NCI-H1436 treated with DMSO at 0.1 percent for 48 hours (cell line): ENCODE measurements at regions not wholly inside any gene's neighbourhood (a gene's known extent, or its start where the extent isn't known, plus 50 kb on each side); places are given as distances from the start of the nearest gene placed in this dataset.
"Not testable (repeated sequence)": the region's sequence is repeated elsewhere in the genome, so short reads cannot be mapped to it uniquely, and the experiment has no call there.

ENCODE experiments used
- DNase-seq: peaks from one replicate; lab custom pipeline; 2025; lab: John Stamatoyannopoulos, UW

DNA sequence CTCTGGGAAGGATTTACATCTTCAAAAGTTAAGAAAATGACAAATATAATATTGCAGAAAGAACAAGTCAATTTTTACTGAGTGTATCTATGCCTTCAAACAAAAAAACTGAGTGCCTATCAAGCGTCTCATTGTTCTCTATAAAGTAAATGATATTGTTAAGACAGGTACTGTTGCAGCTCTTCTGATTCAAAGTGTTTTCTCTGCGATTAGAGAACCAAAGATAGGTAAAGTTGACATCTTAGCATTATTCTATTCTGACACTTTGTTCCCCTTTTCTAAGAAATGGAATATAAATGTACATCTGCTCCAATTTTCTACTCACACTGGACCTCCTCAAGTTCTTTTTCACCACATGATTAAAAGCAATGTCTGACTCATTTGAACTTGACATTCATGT lies 1317.7 kb downstream of the CDH11 start:
- no peak for DNase-seq

DNA sequence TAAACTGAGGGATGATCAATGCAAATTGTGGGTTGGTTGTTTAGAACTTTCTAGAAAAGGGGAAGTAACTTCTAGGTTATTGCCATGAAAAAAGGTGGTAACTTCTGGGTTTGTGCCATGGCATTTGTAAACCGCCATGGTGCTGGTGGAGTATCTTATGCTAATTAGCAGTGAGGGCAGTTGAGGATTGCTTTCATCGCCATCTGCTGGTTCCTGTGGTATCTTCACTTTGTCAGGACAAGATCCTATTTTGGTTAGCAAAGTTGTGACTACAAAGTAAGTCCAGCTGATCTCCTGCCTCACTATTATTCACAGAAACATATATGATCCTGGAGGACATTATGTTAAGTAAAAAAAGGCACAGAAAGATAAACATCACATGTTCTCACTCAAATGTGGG lies 1332.3 kb downstream of the CDH11 start:
- DNase-seq: no peak

GRCh38 chr16:63787014-63787413 lies 1334.8 kb downstream of the CDH11 start:
- no peak for DNase-seq

DNA sequence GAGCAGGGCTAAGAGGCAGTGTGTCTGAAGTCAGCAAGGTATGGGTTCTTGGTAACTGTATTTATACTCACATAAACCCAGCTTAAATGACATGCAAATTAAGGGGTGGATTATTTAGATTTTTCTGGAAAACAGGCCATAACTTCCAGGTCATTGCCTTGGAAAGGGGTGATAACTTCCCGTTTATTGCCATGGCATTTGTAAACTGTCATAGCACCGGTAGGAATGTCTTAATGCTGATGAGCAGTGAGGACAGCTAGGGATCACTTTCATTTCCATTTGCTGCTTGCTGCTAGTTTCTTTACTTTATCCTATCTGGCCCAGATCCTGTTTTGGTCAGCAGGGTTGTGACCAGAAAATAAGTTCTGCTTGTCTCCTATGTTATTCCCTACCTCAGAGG lies 1336.7 kb downstream of the CDH11 start:
- no peak for DNase-seq

- DNase-seq: no peak
Observed at GRCh38 chr16:63776437-63776836, 1345.4 kb downstream of the CDH11 start.

- no peak for DNase-seq
Observed at GRCh38 chr16:63776034-63776433, 1345.8 kb downstream of the CDH11 start.

DNA sequence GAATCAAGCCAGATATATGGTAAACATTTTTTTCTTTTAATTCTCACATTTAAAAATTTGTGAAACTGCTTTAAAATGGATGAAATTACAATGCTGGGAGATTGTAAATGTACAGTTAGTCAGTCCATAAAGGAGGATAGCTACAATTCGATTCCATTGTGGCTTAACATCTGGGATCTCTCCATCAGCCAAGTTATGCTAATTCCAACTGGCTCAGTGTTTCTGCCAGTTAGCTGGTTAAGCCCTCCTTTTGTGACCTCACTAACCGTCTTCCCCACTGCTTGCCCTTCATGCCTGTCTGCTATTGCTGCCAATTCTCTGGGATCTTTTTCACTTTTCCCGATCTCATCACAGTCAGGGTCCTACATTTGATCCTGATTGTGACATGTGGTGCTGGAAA lies 1347.6 kb downstream of the CDH11 start:
- no peak for DNase-seq

- no peak for DNase-seq
Observed at GRCh38 chr16:63769211-63769610, 1352.7 kb downstream of the CDH11 start.

- DNase-seq: not testable (repeated sequence)
Observed at GRCh38 chr16:63760246-63760645, 1361.6 kb downstream of the CDH11 start.

GRCh38 chr16:63752347-63752746 lies 1369.5 kb downstream of the CDH11 start:
- DNase-seq: no peak

- no peak for DNase-seq
Observed at GRCh38 chr16:63749276-63749675, 1372.6 kb downstream of the CDH11 start.

DNA sequence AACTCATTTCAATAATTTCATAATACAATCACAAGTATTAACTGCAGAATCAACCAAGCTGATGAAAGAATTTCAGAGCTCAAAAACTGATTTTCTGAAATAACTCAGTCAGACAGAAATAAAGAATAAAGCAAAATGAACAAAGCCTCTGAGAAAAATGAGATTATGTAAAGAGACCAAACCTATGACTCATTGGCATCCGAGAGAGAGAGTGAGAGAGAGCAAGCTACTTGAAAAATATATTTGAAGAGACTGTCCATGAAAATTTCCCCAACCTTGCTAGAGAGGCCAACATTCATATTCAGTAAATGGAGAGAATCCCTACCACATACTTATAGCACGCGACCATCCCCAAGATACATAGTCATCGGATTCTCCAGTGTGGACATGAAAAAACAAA lies 1376.4 kb downstream of the CDH11 start:
- no peak for DNase-seq

- DNase-seq: no peak
Observed at GRCh38 chr16:63744077-63744874, 1377.6 kb downstream of the CDH11 start.

DNA sequence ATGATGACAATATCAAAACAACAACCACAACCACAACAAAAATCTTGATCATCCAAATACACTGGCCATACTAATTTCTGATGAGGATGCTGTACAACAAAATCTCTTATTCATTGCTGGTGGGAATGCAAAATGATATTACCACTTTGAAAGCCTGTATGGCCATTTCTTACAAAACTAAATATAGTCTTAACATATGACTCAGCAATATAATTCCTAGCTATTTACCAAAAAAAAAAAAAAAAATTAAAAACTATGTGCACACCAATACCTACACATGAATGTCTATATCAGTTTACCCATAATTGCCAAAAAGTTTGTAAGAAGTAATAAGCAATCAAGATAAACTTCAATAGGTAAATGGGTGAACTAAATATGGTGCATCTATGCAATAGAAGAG lies 1379.7 kb downstream of the CDH11 start:
- no peak for DNase-seq

GRCh38 chr16:63737633-63738032 lies 1384.2 kb downstream of the CDH11 start:
- DNase-seq: no peak

DNA sequence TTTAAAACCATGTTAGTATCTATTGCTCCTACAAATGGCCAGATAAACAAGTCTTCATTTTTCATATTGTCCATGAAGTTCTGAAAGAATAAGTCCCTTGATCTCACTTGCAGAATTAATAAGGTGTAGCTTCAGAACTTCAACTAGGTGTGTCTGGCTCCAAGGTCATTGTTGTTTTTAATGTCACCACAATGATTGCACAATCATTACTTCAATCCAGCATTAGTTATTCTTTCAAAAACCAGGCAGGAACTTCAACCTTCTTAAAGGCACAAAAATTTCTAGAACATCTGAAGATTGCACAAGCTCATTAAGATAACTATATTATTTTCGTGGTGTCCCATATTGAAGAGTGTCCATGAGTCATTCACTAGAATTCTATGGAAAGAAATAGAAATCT lies 1386.4 kb downstream of the CDH11 start:
- DNase-seq: no peak

DNA sequence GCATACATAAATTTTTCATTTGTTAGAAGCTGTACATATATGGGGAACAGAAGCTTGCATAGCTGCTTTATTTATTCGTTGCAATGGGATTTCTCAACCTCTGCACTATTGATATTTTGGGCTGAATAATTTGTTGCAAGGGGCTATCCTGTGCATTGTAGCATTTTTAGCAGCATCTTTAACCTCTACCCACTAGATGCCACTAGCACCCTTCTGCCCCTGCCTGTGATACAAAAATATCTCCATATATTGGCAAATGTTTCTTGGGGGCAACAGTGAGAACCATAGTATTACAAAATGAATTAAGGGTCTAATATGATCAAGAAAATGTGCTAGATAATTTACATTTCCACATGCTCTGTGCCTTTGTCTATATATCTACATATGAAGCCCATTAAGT lies 1401.0 kb downstream of the CDH11 start:
- no peak for DNase-seq

DNA sequence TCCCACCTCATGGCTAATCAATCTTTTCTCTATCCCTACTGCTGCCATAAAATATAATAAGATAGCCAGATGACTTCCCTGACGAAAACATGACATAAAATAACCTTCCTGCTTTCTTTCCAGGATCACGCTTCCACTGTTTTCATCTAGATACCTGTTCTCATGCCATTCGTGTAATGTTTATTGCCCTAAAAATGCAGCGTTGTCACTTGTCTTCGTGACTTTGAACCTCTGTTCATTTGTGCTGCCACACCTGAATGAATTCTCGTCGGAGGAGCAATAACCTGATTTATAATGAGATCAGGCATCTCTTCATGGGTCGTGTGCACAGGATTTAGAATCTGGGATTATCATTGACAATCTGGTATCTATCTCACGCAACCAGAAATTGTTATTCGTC lies 1401.9 kb downstream of the CDH11 start:
- no peak for DNase-seq

DNA sequence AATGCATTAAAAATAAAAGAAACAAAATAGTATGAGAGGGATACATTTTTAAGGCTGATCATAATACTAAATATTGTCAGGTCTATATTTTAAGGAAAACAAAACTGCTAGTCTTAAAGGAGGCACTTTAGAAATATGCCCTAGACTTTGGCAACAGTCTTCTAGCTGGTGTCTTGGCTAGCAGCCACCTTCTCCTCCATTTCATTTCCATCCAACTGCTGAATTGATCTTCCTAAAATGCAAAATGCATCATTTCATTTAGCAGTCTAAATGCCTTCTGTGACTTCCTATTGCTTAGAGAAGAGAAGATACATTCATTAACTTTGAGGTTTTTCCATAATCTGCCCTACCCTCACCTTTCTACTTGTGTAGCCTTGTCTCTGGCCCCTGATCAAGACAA lies 1404.1 kb downstream of the CDH11 start:
- no peak for DNase-seq

- no peak for DNase-seq
Observed at GRCh38 chr16:63714876-63715275, 1407.0 kb downstream of the CDH11 start.

DNA sequence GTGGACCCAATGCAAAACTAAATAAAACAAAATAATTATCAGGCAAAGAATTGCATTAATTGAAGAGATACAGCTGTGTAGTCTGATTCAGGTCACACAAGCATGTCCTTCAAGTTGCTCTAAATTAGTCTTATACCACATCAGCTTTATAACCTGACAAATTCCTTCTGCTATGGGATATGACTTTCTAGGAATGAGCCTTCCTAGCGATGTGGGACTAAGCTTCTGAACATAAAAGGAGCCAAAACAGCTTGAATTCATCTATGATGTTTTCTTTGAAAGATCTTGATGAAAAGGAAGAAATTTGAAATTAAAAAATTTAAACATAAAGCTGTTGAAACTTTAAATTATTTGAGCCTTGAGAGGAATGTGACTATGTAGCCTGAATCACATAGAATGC lies 1409.1 kb downstream of the CDH11 start:
- DNase-seq: no peak

DNA sequence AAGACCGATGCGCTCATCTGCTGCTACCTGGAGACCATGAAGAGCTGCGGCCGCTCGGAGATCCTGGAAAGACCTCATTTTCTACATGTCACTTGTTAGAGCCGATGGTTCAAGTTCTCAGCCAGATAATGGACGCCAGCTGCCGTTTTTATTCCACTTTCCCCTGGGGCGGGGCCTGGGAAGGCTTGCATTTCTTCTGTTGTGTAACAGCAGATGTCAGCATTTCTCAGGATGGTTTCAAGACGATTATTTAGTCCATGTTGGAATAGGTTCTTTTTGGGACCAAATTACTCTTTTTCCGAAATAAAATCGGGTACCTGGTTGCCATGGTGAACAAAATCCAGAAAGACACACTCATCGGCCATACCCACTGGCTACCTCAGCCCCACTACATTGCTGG lies 1418.3 kb downstream of the CDH11 start:
- no peak for DNase-seq

GRCh38 chr16:63702981-63703590 lies 1418.8 kb downstream of the CDH11 start:
- DNase-seq: no peak

- no peak for DNase-seq
Observed at GRCh38 chr16:63697736-63698135, 1424.1 kb downstream of the CDH11 start.
